ENCODE measurements at regions not wholly inside any gene's neighbourhood (a gene's known extent, or its start where the extent isn't known, plus 50 kb on each side); places are given as distances from the start of the nearest gene placed in this dataset.
"Not testable (repeated sequence)": the region's sequence is repeated elsewhere in the genome, so short reads cannot be mapped to it uniquely, and the experiment has no call there.

DNA sequence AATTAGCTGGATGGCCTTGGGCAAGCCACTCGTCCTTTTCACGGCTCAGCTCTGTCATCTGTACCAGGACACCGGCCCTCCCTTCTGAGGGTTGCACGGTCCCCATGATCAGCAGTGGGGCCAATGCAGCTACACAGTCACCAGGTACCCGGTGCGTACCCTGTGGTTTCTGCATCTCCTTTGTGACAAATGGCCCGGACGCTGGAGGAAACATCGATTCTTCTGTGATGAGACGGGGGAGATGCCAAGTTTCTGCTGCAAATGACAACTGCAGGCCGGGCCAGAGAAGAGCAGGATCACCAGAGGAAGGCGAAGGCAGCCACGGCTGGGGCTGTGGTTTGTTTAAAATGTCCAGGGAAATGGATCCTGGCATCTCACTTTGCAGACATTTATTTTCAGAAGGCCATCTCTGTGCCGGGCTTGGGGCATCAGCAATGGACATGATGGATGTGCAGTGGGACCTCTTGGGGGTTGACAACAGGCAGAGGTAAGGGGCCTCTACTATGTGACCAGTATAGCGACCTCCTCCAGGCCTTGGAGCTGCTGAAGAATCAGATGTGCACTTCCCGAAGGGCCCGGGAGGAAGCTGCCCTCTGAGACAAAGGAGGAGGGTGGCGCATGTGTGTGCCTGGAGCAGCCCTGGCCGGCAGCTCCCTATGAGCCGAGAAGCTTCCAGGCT lies 221.9 kb upstream of the C1orf174 start:
- DNase-seq: no peak

- no peak for DNase-seq
Observed at GRCh38 chr1:4122513-4123160, 222.6 kb upstream of the C1orf174 start.

GRCh38 chr1:4124631-4125145 lies 224.6 kb upstream of the C1orf174 start:
- no peak for DNase-seq

DNA sequence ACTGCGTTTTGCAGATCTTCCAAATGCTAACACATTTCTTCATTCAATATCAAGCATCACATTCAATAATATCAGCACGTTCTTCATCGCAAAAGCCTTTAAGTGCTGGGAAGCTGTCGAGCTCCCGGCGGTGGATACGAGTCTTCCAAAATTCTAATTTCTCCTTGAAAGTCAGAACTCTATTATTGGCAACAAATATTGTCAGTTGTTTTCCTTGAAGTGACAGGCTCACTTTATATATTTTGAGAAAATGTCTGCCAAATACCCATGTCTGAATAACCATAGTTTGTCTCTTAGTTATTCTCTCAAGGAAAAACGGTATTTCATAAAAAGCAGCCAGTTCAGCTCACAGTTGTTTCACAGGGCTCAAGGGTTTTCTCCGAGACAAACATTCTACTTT lies 226.2 kb upstream of the C1orf174 start:
- no peak for DNase-seq

GRCh38 chr1:4126731-4127591 lies 226.9 kb upstream of the C1orf174 start:
- DNase-seq: no peak

DNA sequence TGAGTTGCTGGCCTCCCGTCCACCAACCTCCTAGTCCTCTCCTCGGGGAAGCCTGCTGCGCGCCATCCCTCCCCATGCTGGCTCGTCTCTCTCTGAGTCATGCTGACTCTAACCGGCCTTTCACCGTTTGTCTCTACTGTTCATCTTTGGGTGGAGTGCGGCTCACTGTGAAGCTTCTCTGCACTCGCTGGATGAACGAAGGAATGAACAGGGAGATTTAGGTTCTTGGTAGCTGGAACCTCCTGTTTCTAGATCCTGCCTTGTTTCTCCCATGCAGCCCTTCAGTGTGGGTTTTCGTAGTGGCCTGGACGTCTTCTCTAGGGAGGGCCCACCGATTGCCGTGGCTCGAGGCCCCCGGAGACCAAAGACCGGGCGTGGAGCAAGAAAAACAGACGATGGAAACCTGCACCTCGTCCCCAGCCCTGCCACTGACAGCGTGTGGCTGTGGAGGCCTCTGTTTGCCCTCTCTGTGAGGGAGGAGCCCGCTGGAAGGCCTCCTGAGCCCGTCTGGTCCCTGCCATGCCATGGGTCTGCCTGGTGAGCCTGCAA lies 227.6 kb upstream of the C1orf174 start:
- no peak for DNase-seq

- DNase-seq: no peak
Observed at GRCh38 chr1:4128616-4129015, 228.5 kb upstream of the C1orf174 start.

DNA sequence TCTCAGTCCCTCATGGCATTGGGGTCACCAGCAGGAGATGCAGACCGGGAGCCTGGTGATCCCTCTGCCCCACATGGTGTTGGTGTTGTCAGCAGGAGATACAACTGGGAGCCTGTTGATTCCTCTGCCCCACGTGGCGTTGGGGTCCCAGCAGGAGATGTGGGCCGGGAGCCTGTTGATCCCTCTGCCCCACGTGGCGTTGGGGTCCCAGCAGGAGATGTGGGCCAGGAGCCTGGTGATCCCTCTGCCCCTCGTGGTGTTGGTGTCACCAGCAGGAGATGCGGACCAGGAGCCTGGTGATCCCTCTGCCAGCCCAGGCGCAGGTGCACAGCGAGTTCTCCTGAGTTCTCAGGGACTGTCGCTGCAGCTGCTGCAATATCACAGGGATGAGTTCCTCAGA lies 229.6 kb upstream of the C1orf174 start:
- DNase-seq: no peak

GRCh38 chr1:4130096-4130495 lies 230.0 kb upstream of the C1orf174 start:
- DNase-seq: no peak

DNA sequence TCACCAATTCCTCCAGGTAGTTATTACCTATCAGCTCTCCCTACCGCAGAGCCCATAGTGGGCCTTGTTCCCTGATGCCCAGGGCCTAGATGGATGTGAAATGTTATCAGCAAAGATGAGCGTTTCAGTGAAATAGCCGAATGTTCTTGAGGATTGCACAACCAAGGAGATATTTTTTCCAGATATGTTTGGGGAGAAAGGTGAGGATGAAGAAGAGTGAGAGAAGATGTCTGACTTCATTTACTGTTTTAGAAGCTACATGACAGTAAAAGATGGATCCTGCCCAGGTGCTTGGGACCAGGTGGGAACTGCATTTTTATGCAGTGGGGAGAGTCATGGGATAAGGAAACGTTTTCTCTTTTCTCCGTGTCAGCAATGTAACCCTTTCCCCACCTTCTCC lies 231.7 kb upstream of the C1orf174 start:
- no peak for DNase-seq

- no peak for DNase-seq
Observed at GRCh38 chr1:4132352-4133296, 232.6 kb upstream of the C1orf174 start.

DNA sequence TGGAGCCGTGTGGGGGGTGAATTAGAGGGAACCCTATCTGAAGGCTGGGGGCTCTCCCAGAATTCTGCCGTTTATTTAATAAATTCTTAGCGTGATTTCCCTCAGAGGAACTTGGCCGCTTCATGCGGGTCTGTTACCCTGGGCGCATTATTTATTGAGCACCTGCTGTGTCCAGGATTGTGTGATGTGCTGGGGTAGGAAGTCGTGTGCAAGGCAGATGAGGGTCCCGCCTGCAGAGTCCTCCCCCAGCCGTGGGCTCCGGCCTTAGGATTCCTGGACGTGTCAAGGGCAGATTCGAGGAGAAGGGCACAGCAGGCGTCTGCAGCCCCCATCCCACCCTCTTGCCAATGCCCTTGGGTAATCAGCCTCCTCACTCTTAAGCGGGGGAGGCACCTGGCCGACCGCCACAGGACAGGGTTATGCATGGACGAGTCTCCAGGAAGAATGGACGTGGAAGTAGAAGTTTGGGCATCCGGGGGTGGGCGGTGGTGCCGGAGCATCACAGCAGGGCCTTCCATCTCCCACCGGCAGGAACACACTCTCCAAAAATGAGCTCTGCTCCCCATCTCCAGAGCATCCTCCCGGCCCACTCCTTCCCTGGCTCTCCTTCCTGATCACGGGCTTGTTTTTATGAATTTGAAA lies 233.3 kb upstream of the C1orf174 start:
- DNase-seq: no peak

DNA sequence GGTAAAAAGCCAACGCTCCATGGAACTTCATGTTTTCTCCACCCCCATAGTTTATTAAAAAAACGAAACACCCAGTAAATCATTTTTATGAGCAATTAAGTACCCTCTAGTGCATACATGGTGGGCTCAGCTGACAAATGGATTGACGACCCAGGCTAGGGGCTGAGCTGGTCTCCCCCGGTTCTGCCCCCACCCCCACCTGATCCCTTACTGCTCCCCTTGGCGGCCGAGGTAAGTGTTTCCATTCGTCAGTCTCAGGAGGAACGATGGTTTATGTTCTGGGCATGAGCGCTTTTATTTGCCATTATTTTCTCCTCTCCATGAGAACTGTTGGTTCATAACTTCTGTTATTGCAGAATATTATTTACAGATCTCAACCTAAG lies 233.9 kb upstream of the C1orf174 start:
- no peak for DNase-seq

DNA sequence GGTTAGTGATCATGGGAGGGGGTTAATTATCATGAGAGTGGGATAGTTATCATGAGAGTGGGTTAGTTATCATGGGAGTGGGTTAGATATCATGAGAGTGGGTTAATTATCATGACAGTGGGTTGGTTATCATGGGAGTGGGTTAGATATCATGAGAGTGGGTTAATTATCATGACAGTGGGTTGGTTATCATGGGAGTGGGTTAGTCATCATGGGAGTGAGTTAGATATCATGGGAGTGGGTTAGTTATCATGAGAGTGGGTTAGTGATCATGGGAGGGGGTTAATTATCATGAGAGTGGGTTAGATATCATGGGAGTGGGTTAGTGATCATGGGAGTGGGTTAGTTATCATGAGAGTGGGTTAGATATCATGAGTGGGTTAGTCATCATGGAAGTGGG lies 235.8 kb upstream of the C1orf174 start:
- not testable (repeated sequence) for DNase-seq

DNA sequence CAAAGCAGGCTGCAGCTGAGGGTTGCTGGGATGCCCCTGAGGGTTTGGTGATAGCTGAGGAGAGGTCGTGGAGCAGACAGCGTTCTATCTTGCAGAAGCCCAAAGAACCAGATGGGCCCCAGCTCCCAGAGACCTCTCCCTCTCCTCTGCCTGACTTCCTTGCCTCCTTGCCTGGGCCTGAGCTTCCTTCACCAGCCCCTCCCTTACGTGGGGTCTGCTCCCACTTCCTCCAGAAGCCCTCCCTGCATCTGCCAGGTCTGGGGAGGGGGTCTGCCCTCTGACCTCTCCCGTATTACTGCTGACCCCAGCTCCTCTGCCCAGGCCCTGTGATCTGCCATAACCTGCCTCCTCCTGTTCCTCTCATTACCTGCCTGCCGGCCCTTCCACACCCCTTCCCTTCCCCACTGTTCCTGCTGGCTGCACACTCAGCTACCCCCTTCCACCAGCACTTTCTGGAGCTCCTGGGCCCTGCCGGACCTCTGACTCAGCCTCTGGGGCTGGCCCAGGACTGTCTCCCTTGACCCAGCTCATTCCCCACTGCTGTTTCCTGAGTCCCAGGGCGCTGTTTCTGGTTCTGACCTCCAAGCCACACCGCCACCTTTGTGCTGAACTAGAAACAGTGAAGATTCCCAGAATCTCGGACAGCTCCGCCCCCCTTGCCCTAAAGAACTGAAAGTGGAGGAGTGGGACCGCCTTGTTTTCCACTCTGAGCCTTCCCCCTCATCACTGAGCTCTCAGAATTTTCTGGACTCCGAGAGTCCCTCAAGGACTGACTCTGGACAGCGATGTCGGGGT lies 237.7 kb upstream of the C1orf174 start:
- DNase-seq: no peak

DNA sequence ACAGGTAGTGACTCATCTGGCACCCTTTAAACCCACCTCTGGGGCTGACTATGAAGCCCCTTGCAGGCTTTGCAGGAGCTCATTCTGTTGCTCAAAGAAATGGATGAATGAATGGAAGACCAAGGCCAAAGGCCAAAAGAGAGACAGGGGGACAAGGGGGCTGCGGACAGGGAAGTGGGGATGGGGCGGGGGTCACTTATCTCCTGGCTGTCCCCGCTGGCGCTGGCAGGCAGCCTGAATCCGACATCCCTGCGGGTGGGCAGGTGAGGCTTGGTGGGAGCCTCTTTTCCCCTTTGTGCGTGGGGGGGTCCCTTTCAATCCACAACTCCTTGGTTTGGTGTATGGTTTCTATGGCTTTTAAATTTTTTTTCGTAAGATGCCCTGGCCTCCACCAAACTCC lies 239.6 kb upstream of the C1orf174 start:
- no peak for DNase-seq

GRCh38 chr1:4140241-4140640 lies 240.2 kb upstream of the C1orf174 start:
- DNase-seq: no peak

- no peak for DNase-seq
Observed at GRCh38 chr1:4140821-4141220, 240.7 kb upstream of the C1orf174 start.

DNA sequence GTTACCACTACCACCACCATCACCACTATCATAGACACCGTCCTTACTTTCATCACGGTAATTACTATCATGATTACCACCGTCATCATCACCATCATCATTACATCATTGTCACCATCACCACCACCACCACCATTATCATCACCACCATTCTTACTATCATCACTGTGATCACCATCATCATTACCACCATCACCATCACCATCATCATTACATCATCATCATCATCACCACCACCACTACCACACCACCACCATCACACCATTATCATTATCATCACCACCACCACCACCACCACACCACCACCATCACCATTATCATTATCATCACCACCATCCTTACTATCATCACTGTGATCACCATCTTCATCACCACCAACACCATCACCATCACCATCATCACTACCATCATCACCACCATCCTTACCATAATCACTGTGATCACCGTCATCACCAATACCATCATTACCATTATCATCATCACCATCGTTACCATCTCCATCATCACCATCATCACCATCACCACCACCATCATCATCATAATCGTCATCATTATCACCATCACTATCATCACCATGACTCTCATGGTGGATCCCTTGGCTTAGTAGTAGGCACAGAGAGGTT lies 244.4 kb upstream of the C1orf174 start:
- no peak for DNase-seq

DNA sequence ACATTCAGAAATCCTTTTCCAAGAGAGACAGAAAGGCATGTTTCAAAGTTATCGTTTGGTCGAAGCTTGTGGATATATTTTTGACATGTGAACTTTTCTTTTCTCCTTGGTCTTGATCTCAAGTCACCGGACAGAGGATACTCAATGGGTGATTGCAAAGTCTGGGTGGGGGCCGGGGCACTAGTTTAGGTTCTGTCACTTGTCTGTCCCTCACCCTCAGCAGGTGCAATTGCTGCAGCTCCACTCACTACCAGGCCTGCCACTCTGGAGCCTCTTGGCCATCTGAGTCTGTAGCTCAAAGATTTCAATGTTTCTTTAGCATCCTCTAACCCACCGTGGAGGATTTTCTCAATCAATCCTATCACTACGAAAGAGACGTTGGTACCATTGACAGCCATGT lies 246.0 kb upstream of the C1orf174 start:
- DNase-seq: no peak
